ENCODE measurements at regions not wholly inside any gene's neighbourhood (a gene's known extent, or its start where the extent isn't known, plus 50 kb on each side); places are given as distances from the start of the nearest gene placed in this dataset.

DNA sequence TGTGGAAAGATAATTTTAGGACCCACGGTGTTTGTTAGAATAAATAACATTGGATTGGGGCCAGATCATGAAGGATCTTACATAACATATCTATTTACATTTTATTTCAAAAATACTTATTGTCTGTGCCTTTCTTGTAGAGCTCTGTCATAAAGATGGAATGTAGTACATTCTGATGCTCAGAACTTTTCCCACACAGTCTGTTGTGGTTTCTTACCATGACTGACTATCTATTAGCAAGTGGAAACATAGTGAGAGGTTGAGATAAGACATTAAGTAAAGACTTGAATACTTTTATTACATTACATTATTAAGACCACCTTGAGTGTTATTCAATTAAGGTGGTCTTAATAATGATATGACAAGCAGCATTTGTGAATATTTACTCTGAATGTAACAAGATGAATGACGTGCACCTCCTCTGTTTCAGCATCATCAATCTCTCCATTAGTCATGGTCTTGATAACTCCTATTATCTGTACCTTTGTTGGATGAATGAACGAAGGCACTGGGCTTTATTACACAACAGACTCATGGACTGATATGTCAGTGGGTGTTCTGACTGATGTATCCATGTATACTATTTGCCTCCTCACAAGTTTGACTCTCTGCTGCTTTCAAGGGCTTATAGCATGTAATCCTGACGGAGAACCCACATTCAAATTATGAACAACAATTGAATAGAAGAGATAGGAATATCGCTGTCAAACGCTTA lies 883.0 kb upstream of the FLRT2 start:
- Histone ChIP-seq H3K27me3 (no peaks in the 10 kb centered on the region), H3K4me1 (no peaks in the 10 kb centered on the region), H3K36me3 (no peaks in the 10 kb centered on the region), H3K27ac (no peak overlapping the region), H3K9me3 (no peaks in the 10 kb centered on the region), H3K4me3 (no peak overlapping the region)
- intact Hi-C loops (cut with DNase I) = no loop called here
- TF ChIP-seq, protein P1, sequence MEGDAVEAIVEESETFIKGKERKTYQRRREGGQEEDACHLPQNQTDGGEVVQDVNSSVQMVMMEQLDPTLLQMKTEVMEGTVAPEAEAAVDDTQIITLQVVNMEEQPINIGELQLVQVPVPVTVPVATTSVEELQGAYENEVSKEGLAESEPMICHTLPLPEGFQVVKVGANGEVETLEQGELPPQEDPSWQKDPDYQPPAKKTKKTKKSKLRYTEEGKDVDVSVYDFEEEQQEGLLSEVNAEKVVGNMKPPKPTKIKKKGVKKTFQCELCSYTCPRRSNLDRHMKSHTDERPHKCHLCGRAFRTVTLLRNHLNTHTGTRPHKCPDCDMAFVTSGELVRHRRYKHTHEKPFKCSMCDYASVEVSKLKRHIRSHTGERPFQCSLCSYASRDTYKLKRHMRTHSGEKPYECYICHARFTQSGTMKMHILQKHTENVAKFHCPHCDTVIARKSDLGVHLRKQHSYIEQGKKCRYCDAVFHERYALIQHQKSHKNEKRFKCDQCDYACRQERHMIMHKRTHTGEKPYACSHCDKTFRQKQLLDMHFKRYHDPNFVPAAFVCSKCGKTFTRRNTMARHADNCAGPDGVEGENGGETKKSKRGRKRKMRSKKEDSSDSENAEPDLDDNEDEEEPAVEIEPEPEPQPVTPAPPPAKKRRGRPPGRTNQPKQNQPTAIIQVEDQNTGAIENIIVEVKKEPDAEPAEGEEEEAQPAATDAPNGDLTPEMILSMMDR (IDR thresholded peaks at IDR 0.05) = no peak
- TF ChIP-seq POLR2A (IDR thresholded peaks at IDR 0.05) = no peak
- no peak for TF ChIP-seq POLR2AphosphoS5 (IDR thresholded peaks at IDR 0.05; ENCODE audit: insufficient read depth in 1 of 2, low read depth in 1 of 2)
- no peak for DNase-seq (ENCODE audit: extremely low spot score in 2 of 2)

DNA sequence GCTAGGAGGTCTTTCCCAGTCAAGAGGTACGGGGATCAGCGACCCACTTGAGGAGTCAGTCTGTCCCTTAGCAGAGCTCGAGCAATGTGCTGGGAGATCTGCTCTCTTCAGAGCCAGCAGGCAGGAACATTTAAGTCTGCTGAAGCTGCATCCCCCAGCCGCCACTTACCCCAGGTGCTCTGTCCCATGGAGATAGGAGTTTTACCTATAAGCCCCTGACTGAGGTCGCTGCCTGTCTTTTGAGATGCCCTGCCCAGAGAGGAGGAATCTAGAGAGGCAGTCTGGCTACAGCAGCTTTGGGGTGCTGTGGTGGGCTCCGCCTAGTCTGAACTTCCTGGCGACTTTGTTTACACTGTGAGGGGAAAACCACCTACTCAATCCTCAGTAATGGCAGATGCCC lies 874.9 kb upstream of the FLRT2 start:
- no peak overlapping the region for H3K27ac ChIP-seq
- H3K4me1 ChIP-seq = no peaks in the 10 kb centered on the region
- no peak overlapping the region for H3K4me3 ChIP-seq
- no peaks in the 10 kb centered on the region for H3K9me3 ChIP-seq
- no peak for DNase-seq (ENCODE audit: extremely low spot score in 2 of 2)
- no peaks in the 10 kb centered on the region for H3K27me3 ChIP-seq
- H3K36me3 ChIP-seq = no peaks in the 10 kb centered on the region
- TF ChIP-seq, protein P1 (IDR thresholded peaks at IDR 0.05) = no peak
- TF ChIP-seq POLR2AphosphoS5 (IDR thresholded peaks at IDR 0.05; ENCODE audit: insufficient read depth in 1 of 2, low read depth in 1 of 2) (no peak), POLR2A (IDR thresholded peaks at IDR 0.05) (no peak)
- intact Hi-C loops (cut with DNase I) = no loop called here

DNA sequence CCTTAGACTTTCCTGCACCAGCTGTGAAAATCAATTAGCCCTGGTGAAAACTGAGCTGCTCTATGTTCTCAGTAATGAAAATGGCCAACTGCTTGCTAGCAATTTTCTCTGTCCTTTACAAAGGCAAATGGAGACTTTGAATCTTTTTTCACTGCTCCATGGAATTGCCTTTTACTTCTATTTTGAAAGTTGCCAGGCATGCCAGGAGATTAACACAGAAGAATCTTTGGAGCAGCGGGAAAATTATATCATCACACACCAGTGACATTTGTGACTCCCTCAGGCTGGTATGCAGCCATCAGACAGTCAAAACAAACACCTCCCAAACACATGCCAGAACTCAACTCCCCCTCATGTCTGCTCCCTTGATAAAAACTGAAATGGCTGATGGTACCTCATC lies 872.0 kb upstream of the FLRT2 start:
- Histone ChIP-seq H3K27me3 (no peaks in the 10 kb centered on the region), H3K9me3 (no peaks in the 10 kb centered on the region), H3K27ac (no peak overlapping the region), H3K4me3 (no peak overlapping the region), H3K4me1 (no peaks in the 10 kb centered on the region), H3K36me3 (no peaks in the 10 kb centered on the region)
- TF ChIP-seq POLR2A (IDR thresholded peaks at IDR 0.05) = no peak
- TF ChIP-seq POLR2AphosphoS5 (IDR thresholded peaks at IDR 0.05; ENCODE audit: insufficient read depth in 1 of 2, low read depth in 1 of 2) = no peak
- TF ChIP-seq, protein P1 (IDR thresholded peaks at IDR 0.05) = no peak
- intact Hi-C loops (cut with DNase I) = no loop called here
- no peak for DNase-seq (ENCODE audit: extremely low spot score in 2 of 2)

DNA sequence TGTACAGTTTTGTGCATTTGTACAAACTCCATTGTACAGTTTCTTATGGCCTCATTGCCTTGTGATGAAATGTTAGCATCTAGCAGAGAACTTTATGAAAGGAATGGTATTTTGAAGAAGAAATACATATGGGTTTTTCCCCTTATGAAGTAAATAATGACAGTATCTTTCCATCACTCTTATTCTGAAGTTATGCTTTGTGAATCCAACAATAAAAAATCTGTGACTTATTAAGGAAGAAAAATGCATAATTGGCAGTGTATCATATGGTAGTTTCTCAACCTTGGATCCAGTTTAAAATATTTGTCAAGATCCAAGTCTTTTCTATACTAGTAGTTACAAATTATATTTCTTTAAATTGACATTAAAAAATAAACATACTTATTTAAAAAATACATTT lies 859.1 kb upstream of the FLRT2 start:
- H3K4me1 ChIP-seq = no peaks in the 10 kb centered on the region
- no peak overlapping the region for H3K4me3 ChIP-seq
- DNase-seq (ENCODE audit: extremely low spot score in 2 of 2) = no peak
- TF ChIP-seq POLR2AphosphoS5 (IDR thresholded peaks at IDR 0.05; ENCODE audit: insufficient read depth in 1 of 2, low read depth in 1 of 2) (no peak), POLR2A (IDR thresholded peaks at IDR 0.05) (no peak)
- TF ChIP-seq, protein P1 (IDR thresholded peaks at IDR 0.05) = no peak
- no peaks in the 10 kb centered on the region for H3K9me3 ChIP-seq
- no peaks in the 10 kb centered on the region for H3K27me3 ChIP-seq
- no peaks in the 10 kb centered on the region for H3K36me3 ChIP-seq
- H3K27ac ChIP-seq = no peak overlapping the region
- intact Hi-C loops (cut with DNase I) = no loop called here

DNA sequence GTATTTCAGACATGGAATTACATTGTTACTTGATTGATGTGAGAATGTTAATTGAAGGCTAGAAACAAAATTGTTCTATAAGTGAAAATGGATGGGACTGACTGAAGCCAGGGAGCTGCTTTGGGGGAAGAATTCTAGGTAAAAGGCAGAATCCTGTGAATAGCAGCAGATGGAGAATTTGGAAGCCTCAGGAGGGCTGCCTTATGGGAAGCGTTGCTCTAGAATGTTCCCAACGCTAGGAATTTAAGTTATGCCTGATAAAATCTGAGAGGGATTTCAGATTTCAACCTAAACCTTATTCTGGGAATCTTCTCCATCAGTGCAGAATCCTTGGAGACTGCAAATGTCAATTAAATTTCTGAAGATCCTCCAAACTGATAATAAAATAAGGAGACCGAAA lies 858.2 kb upstream of the FLRT2 start:
- TF ChIP-seq, protein P1 (IDR thresholded peaks at IDR 0.05) = no peak
- TF ChIP-seq POLR2AphosphoS5 (IDR thresholded peaks at IDR 0.05; ENCODE audit: insufficient read depth in 1 of 2, low read depth in 1 of 2) = no peak
- TF ChIP-seq POLR2A (IDR thresholded peaks at IDR 0.05) = no peak
- no peak for DNase-seq (ENCODE audit: extremely low spot score in 2 of 2)
- intact Hi-C loops (cut with DNase I) = no loop called here

More for the DNA sequence above, 858.2 kb upstream of the FLRT2 start:
- H3K4me3 ChIP-seq = no peak overlapping the region
- H3K27ac ChIP-seq = no peak overlapping the region
- no peaks in the 10 kb centered on the region for H3K36me3 ChIP-seq
- H3K27me3 ChIP-seq = no peaks in the 10 kb centered on the region
- H3K4me1 ChIP-seq = no peaks in the 10 kb centered on the region
- H3K9me3 ChIP-seq = no peaks in the 10 kb centered on the region

Data from vagina (tissue), 2 donors.